Activated CD4-positive, alpha-beta memory T cell treated with anti-CD3 and anti-CD28 coated beads for 36 hours (primary cell): ENCODE measurements at regions not wholly inside any gene's neighbourhood (a gene's known extent, or its start where the extent isn't known, plus 50 kb on each side); places are given as distances from the start of the nearest gene placed in this dataset.

ENCODE experiments used
- CTCF ChIA-PET: fragments of 350-600 bp; sonication (Branson Sonifier 250); formaldehyde crosslinking; loops from one replicate; lab custom pipeline; 2021; ENCODE audit warnings: antibody characterized with exemption, inconsistent platforms; lab: Charles Lee
- POLR2A ChIA-PET: fragments of 350-600 bp; sonication (Branson Sonifier 250); formaldehyde crosslinking; loops from one replicate; lab custom pipeline; 2021; ENCODE audit warnings: antibody characterized with exemption; lab: Charles Lee
- DNase-seq: peaks from one replicate; pipeline ENCODE4 v3.0.0-alpha.2; 2020
- H3K27ac Mint-ChIP-seq: one replicate; pipeline ENCODE4 v1.8.0; 2021; ENCODE audit warnings: mixed read lengths
- H3K27me3 Mint-ChIP-seq: one replicate; pipeline ENCODE4 v1.8.0; 2021; ENCODE audit warnings: mixed read lengths
- H3K36me3 Mint-ChIP-seq: one replicate; pipeline ENCODE4 v1.8.0; 2021; ENCODE audit warnings: mixed read lengths
- H3K4me1 Mint-ChIP-seq: one replicate; pipeline ENCODE4 v1.8.0; 2021; ENCODE audit warnings: low read depth, mixed read lengths
- H3K4me3 Mint-ChIP-seq: one replicate; pipeline ENCODE4 v1.8.0; 2021; ENCODE audit warnings: mild to moderate bottlenecking, mixed read lengths
- H3K9me3 Mint-ChIP-seq: one replicate; pipeline ENCODE4 v1.8.0; 2021; ENCODE audit warnings: mixed read lengths
- intact Hi-C: fragments of 100-400 bp; cut with micrococcal nuclease; formaldehyde crosslinking; loops from one replicate; pipeline ENCODE4 v1.15.1; 2023

- ChIA-PET CTCF (no interaction called here), POLR2A (no interaction called here)
- Mint-ChIP-seq H3K27ac (no peak overlapping the region), H3K9me3 (no peaks in the 10 kb centered on the region), H3K4me3 (no peak overlapping the region), H3K4me1 (no peaks in the 10 kb centered on the region), H3K27me3 (peaks cover 4% of the 10 kb centered on the region), H3K36me3 (no peaks in the 10 kb centered on the region)
- DNase-seq, result no peak
- intact Hi-C loops, result no loop called here
Measured at GRCh38 chr5:74372502-74373064, 267.9 kb downstream of the ENC1 start.

GRCh38 chr5:74372051-74372450 lies 268.5 kb downstream of the ENC1 start:
- H3K27me3 Mint-ChIP-seq, result peaks cover 4% of the 10 kb centered on the region
- POLR2A ChIA-PET, result no interaction called here
- intact Hi-C loops, result no loop called here
- H3K9me3 Mint-ChIP-seq, result no peaks in the 10 kb centered on the region
- CTCF ChIA-PET, result no interaction called here
- H3K4me1 Mint-ChIP-seq, result no peaks in the 10 kb centered on the region
- H3K27ac Mint-ChIP-seq, result no peak overlapping the region
- no peak for DNase-seq
- H3K36me3 Mint-ChIP-seq, result no peaks in the 10 kb centered on the region
- no peak overlapping the region for H3K4me3 Mint-ChIP-seq

GRCh38 chr5:74371621-74372020 lies 268.9 kb downstream of the ENC1 start:
- intact Hi-C loops, result no loop called here
- Mint-ChIP-seq H3K36me3 (no peaks in the 10 kb centered on the region), H3K4me1 (no peaks in the 10 kb centered on the region), H3K9me3 (no peaks in the 10 kb centered on the region), H3K27me3 (peaks cover 3% of the 10 kb centered on the region), H3K4me3 (no peak overlapping the region), H3K27ac (no peak overlapping the region)
- DNase-seq, result no peak
- ChIA-PET POLR2A (no interaction called here), CTCF (no interaction called here)

GRCh38 chr5:74370168-74370567 lies 270.4 kb downstream of the ENC1 start:
- ChIA-PET POLR2A (interaction anchor here (0.6 kb wide), 1 partner anchor 71 kb away, joined by 3 read pairs; no protein-coding TSS in a partner anchor), CTCF (no interaction called here)
- Mint-ChIP-seq H3K4me1 (no peaks in the 10 kb centered on the region), H3K36me3 (no peaks in the 10 kb centered on the region), H3K27ac (no peak overlapping the region), H3K27me3 (no peaks in the 10 kb centered on the region), H3K9me3 (peaks cover 4% of the 10 kb centered on the region), H3K4me3 (no peak overlapping the region)
- intact Hi-C loops, result no loop called here
- DNase-seq, result no peak

GRCh38 chr5:74369173-74369572 lies 271.4 kb downstream of the ENC1 start:
- POLR2A ChIA-PET, result no interaction called here
- Mint-ChIP-seq H3K4me3 (no peak overlapping the region), H3K4me1 (no peaks in the 10 kb centered on the region)

GRCh38 chr5:74367934-74368333 lies 272.6 kb downstream of the ENC1 start:
- Mint-ChIP-seq H3K27ac (no peak overlapping the region), H3K4me3 (no peak overlapping the region), H3K27me3 (peaks cover 1% of the 10 kb centered on the region), H3K4me1 (no peaks in the 10 kb centered on the region), H3K36me3 (no peaks in the 10 kb centered on the region), H3K9me3 (peaks cover 4% of the 10 kb centered on the region)
- no peak for DNase-seq
- POLR2A ChIA-PET, result no interaction called here
- CTCF ChIA-PET, result no interaction called here
- intact Hi-C loops, result no loop called here

More at GRCh38 chr5:74369173-74369572, 271.4 kb downstream of the ENC1 start:
- H3K36me3 Mint-ChIP-seq, result no peaks in the 10 kb centered on the region
- intact Hi-C loops, result no loop called here
- no peak for DNase-seq
- H3K27ac Mint-ChIP-seq, result no peak overlapping the region
- peaks cover 1% of the 10 kb centered on the region for H3K27me3 Mint-ChIP-seq
- CTCF ChIA-PET, result no interaction called here
- peaks cover 4% of the 10 kb centered on the region for H3K9me3 Mint-ChIP-seq

GRCh38 chr5:74367241-74367733 lies 273.2 kb downstream of the ENC1 start:
- H3K27me3 Mint-ChIP-seq, result peaks cover 1% of the 10 kb centered on the region
- CTCF ChIA-PET, result no interaction called here
- peaks cover 4% of the 10 kb centered on the region for H3K9me3 Mint-ChIP-seq
- no peak overlapping the region for H3K27ac Mint-ChIP-seq
- no peak for DNase-seq
- no peak overlapping the region for H3K4me3 Mint-ChIP-seq
- intact Hi-C loops, result no loop called here
- no peaks in the 10 kb centered on the region for H3K36me3 Mint-ChIP-seq
- POLR2A ChIA-PET, result no interaction called here
- no peaks in the 10 kb centered on the region for H3K4me1 Mint-ChIP-seq

GRCh38 chr5:74365723-74366122 lies 274.8 kb downstream of the ENC1 start:
- intact Hi-C loops, result no loop called here
- no peaks in the 10 kb centered on the region for H3K4me1 Mint-ChIP-seq
- CTCF ChIA-PET, result no interaction called here

GRCh38 chr5:74364507-74364906 lies 276.0 kb downstream of the ENC1 start:
- intact Hi-C loops, result no loop called here
- DNase-seq, result no peak
- Mint-ChIP-seq H3K36me3 (no peaks in the 10 kb centered on the region), H3K9me3 (peaks cover 4% of the 10 kb centered on the region), H3K27me3 (peaks cover 1% of the 10 kb centered on the region), H3K4me1 (no peaks in the 10 kb centered on the region), H3K4me3 (no peak overlapping the region), H3K27ac (no peak overlapping the region)
- ChIA-PET POLR2A (no interaction called here), CTCF (no interaction called here)

More at GRCh38 chr5:74365723-74366122, 274.8 kb downstream of the ENC1 start:
- no peak overlapping the region for H3K27ac Mint-ChIP-seq
- peaks cover 1% of the 10 kb centered on the region for H3K27me3 Mint-ChIP-seq
- H3K4me3 Mint-ChIP-seq, result no peak overlapping the region
- no peak for DNase-seq
- peaks cover 4% of the 10 kb centered on the region for H3K9me3 Mint-ChIP-seq
- no peaks in the 10 kb centered on the region for H3K36me3 Mint-ChIP-seq
- POLR2A ChIA-PET, result no interaction called here

GRCh38 chr5:74363603-74364205 lies 276.8 kb downstream of the ENC1 start:
- Mint-ChIP-seq H3K4me3 (no peak overlapping the region), H3K9me3 (peaks cover 4% of the 10 kb centered on the region), H3K36me3 (no peaks in the 10 kb centered on the region), H3K27me3 (peaks cover 1% of the 10 kb centered on the region), H3K4me1 (no peaks in the 10 kb centered on the region), H3K27ac (no peak overlapping the region)
- POLR2A ChIA-PET, result no interaction called here
- intact Hi-C loops, result no loop called here
- CTCF ChIA-PET, result no interaction called here
- no peak for DNase-seq

GRCh38 chr5:74361406-74362358 lies 278.8 kb downstream of the ENC1 start:
- H3K4me3 Mint-ChIP-seq, result no peak overlapping the region
- no peak overlapping the region for H3K27ac Mint-ChIP-seq
- no peaks in the 10 kb centered on the region for H3K4me1 Mint-ChIP-seq
- peaks cover 4% of the 10 kb centered on the region for H3K9me3 Mint-ChIP-seq
- POLR2A ChIA-PET, result no interaction called here
- intact Hi-C loops, result no loop called here
- H3K36me3 Mint-ChIP-seq, result no peaks in the 10 kb centered on the region
- CTCF ChIA-PET, result no interaction called here
- no peak for DNase-seq
- H3K27me3 Mint-ChIP-seq, result peaks cover 1% of the 10 kb centered on the region

- peaks cover 1% of the 10 kb centered on the region for H3K9me3 Mint-ChIP-seq
- intact Hi-C loops, result no loop called here
- no peaks in the 10 kb centered on the region for H3K4me1 Mint-ChIP-seq
Measured at GRCh38 chr5:74360535-74361210, 279.9 kb downstream of the ENC1 start.

More at GRCh38 chr5:74360535-74361210, 279.9 kb downstream of the ENC1 start:
- no peak overlapping the region for H3K27ac Mint-ChIP-seq
- no peak overlapping the region for H3K4me3 Mint-ChIP-seq
- CTCF ChIA-PET, result no interaction called here
- H3K36me3 Mint-ChIP-seq, result no peaks in the 10 kb centered on the region
- no peak for DNase-seq
- POLR2A ChIA-PET, result no interaction called here
- peaks cover 1% of the 10 kb centered on the region for H3K27me3 Mint-ChIP-seq
